VCaP (cell line): ENCODE measurements at regions not wholly inside any gene's neighbourhood (a gene's known extent, or its start where the extent isn't known, plus 50 kb on each side); places are given as distances from the start of the nearest gene placed in this dataset.

Source experiments
- H3K27ac ChIP-seq: fragments of 450-650 bp; 2 replicates; pipeline ENCODE4 v1.5.1; 2017
- CTCF ChIP-seq: fragments of 450-650 bp; conservative IDR thresholded peaks from 2 replicates; pipeline ENCODE4 v1.5.1; 2017; ENCODE audit warnings: mild to moderate bottlenecking, moderate library complexity

GRCh38 chr20:19098117-19098516 is 114.3 kb upstream of the SLC24A3 start:
- no peak for TF ChIP-seq CTCF
- no peak overlapping the region for H3K27ac ChIP-seq

GRCh38 chr20:19098806-19099578 is 113.5 kb upstream of the SLC24A3 start:
- TF ChIP-seq CTCF = no peak

GRCh38 chr20:19099596-19100545 is 112.6 kb upstream of the SLC24A3 start:
- no peak for TF ChIP-seq CTCF
- H3K27ac ChIP-seq = no peak overlapping the region; the same call in 1 of the 2 replicates

More at GRCh38 chr20:19098806-19099578, 113.5 kb upstream of the SLC24A3 start:
- no peak overlapping the region; the same call in 1 of the 2 replicates for H3K27ac ChIP-seq

- no peak for TF ChIP-seq CTCF
- H3K27ac ChIP-seq = no peak overlapping the region
Measured at GRCh38 chr20:19100975-19101374, 111.5 kb upstream of the SLC24A3 start.

GRCh38 chr20:19104186-19104585 is 108.3 kb upstream of the SLC24A3 start:
- no peak for TF ChIP-seq CTCF
- no peak overlapping the region for H3K27ac ChIP-seq

GRCh38 chr20:19108155-19108554 is 104.3 kb upstream of the SLC24A3 start:
- TF ChIP-seq CTCF = no peak

GRCh38 chr20:19110285-19110684 is 102.2 kb upstream of the SLC24A3 start:
- TF ChIP-seq CTCF = no peak
- H3K27ac ChIP-seq = no peak overlapping the region

More at GRCh38 chr20:19108155-19108554, 104.3 kb upstream of the SLC24A3 start:
- no peak overlapping the region for H3K27ac ChIP-seq
